HEK293 (cell line): ENCODE measurements at regions not wholly inside any gene's neighbourhood (a gene's known extent, or its start where the extent isn't known, plus 50 kb on each side); places are given as distances from the start of the nearest gene placed in this dataset.

Experiments
- CTCF ChIA-PET: fragments of 350-600 bp; formaldehyde crosslinking; extraction: SDS; loops from one replicate; lab custom pipeline; 2021; ENCODE audit warnings: antibody characterized with exemption; lab: Yijun Ruan, JAX
- POLR2A ChIA-PET: fragments of 300-600 bp; formaldehyde crosslinking; extraction: SDS; loops from one replicate; lab custom pipeline; 2020; ENCODE audit warnings: antibody characterized with exemption, inconsistent platforms; lab: Yijun Ruan, JAX
- H3K27ac ChIP-seq: fragments of 200-500 bp; sonication (Bioruptor generic); 2 replicates; pipeline ENCODE4 v1.5.1; 2014; ENCODE audit warnings: low read depth, low read length, control low read depth, inconsistent platforms; ENCODE audit errors: extremely low read depth
- H3K36me3 ChIP-seq, 2 experiments: fragments of 200-500 bp in 1 of 2; sonication (Bioruptor generic) in 1 of 2; 1 replicate in 1 of 2; 2 replicates in 1 of 2; pipeline ENCODE4 v1.5.1; 2014 to 2017; ENCODE audit warnings: inconsistent platforms in 2 of 2, low read length in 2 of 2; ENCODE audit not compliant: control insufficient read depth in 2 of 2, insufficient read depth in 1 of 2
- H3K4me1 ChIP-seq: fragments of 200-500 bp; sonication (Bioruptor generic); 2 replicates; pipeline ENCODE4 v1.5.1; 2014; ENCODE audit warnings: mild to moderate bottlenecking, low read length, inconsistent platforms; ENCODE audit not compliant: control insufficient read depth, insufficient read depth
- H3K4me3 ChIP-seq: 2 replicates; pipeline ENCODE4 v1.5.1; 2011; ENCODE audit warnings: low read depth, mild to moderate bottlenecking, control low read depth, low read length, moderate library complexity
- H3K9me3 ChIP-seq: fragments of 200-500 bp; sonication (Bioruptor generic); 2 replicates; pipeline ENCODE4 v1.5.1; 2014; ENCODE audit warnings: low read depth, low read length, inconsistent platforms; ENCODE audit not compliant: control insufficient read depth, insufficient read depth
- EGR2 ChIP-seq: fragments of 450-650 bp; formaldehyde crosslinking; IDR thresholded peaks from 2 replicates; pipeline ENCODE4 v1.5.1; 2016; ENCODE audit warnings: low read depth, missing biosample characterization, missing genetic modification characterization
- FEZF1 ChIP-seq: fragments of 450-650 bp; formaldehyde crosslinking; IDR thresholded peaks from 2 replicates; pipeline ENCODE4 v1.5.1; 2016; ENCODE audit warnings: missing biosample characterization, missing genetic modification characterization
- HOXD13 ChIP-seq: sonication (generic); formaldehyde crosslinking; IDR thresholded peaks from 2 replicates; pipeline ENCODE4 v1.8.0; 2022; ENCODE audit warnings: missing genetic modification reagents, borderline replicate concordance
- KLF1 ChIP-seq: fragments of 450-650 bp; formaldehyde crosslinking; IDR thresholded peaks from 2 replicates; pipeline ENCODE4 v1.5.1; 2016; ENCODE audit warnings: missing biosample characterization, missing genetic modification characterization
- OSR2 ChIP-seq: fragments of 450-650 bp; formaldehyde crosslinking; IDR thresholded peaks from 2 replicates; pipeline ENCODE4 v1.5.1; 2016; ENCODE audit warnings: missing biosample characterization, missing genetic modification characterization
- SCRT1 ChIP-seq: fragments of 450-650 bp; formaldehyde crosslinking; IDR thresholded peaks from 2 replicates; pipeline ENCODE4 v1.5.1; 2016; ENCODE audit warnings: missing biosample characterization, missing genetic modification characterization, borderline replicate concordance
- SP2 ChIP-seq: fragments of 450-650 bp; formaldehyde crosslinking; IDR thresholded peaks from 2 replicates; pipeline ENCODE4 v1.5.1; 2016; ENCODE audit warnings: missing biosample characterization, missing genetic modification characterization
- WT1 ChIP-seq: fragments of 450-650 bp; formaldehyde crosslinking; IDR thresholded peaks from 2 replicates; pipeline ENCODE4 v1.5.1; 2016; ENCODE audit warnings: missing biosample characterization, missing genetic modification characterization
- ZBTB20 ChIP-seq: fragments of 450-650 bp; formaldehyde crosslinking; IDR thresholded peaks from 2 replicates; pipeline ENCODE4 v1.5.1; 2016; ENCODE audit warnings: missing biosample characterization, missing genetic modification characterization
- ZBTB8A ChIP-seq: fragments of 450-650 bp; formaldehyde crosslinking; IDR thresholded peaks from 2 replicates; pipeline ENCODE4 v1.5.1; 2016; ENCODE audit warnings: missing biosample characterization, missing genetic modification characterization
- ZNF138 ChIP-seq: fragments of 450-650 bp; formaldehyde crosslinking; IDR thresholded peaks from 2 replicates; pipeline ENCODE4 v1.5.1; 2016; ENCODE audit warnings: missing biosample characterization, missing genetic modification characterization, borderline replicate concordance
- ZNF157 ChIP-seq: fragments of 450-650 bp; formaldehyde crosslinking; IDR thresholded peaks from 2 replicates; pipeline ENCODE4 v1.5.1; 2016; ENCODE audit warnings: missing biosample characterization, missing genetic modification characterization
- ZNF169 ChIP-seq: fragments of 450-650 bp; formaldehyde crosslinking; IDR thresholded peaks from 2 replicates; pipeline ENCODE4 v1.5.1; 2016; ENCODE audit warnings: missing biosample characterization, missing genetic modification characterization
- ZNF175 ChIP-seq: fragments of 450-650 bp; formaldehyde crosslinking; IDR thresholded peaks from 2 replicates; pipeline ENCODE4 v1.5.1; 2016; ENCODE audit warnings: missing biosample characterization, missing genetic modification characterization
- ZNF184 ChIP-seq: fragments of 450-650 bp; IDR thresholded peaks from 2 replicates; pipeline ENCODE4 v1.5.1; 2018; ENCODE audit warnings: missing biosample characterization, mild to moderate bottlenecking, missing genetic modification characterization
- ZNF23 ChIP-seq: fragments of 450-650 bp; formaldehyde crosslinking; IDR thresholded peaks from 2 replicates; pipeline ENCODE4 v1.5.1; 2016; ENCODE audit warnings: missing biosample characterization, missing genetic modification characterization, borderline replicate concordance
- ZNF248 ChIP-seq: fragments of 450-650 bp; formaldehyde crosslinking; IDR thresholded peaks from 2 replicates; pipeline ENCODE4 v1.5.1; 2017; ENCODE audit warnings: missing biosample characterization, missing genetic modification characterization
- ZNF26 ChIP-seq: fragments of 450-650 bp; formaldehyde crosslinking; IDR thresholded peaks from 2 replicates; pipeline ENCODE4 v1.5.1; 2016; ENCODE audit warnings: missing biosample characterization, missing genetic modification characterization
- ZNF335 ChIP-seq: fragments of 450-650 bp; formaldehyde crosslinking; conservative IDR thresholded peaks from 2 replicates; pipeline ENCODE4 v1.5.1; 2016; ENCODE audit warnings: missing biosample characterization, missing genetic modification characterization
- ZNF362 ChIP-seq: fragments of 450-650 bp; formaldehyde crosslinking; IDR thresholded peaks from 2 replicates; pipeline ENCODE4 v1.5.1; 2016; ENCODE audit warnings: missing biosample characterization, missing genetic modification characterization
- ZNF366 ChIP-seq: fragments of 450-650 bp; formaldehyde crosslinking; conservative IDR thresholded peaks from 2 replicates; pipeline ENCODE4 v1.5.1; 2016; ENCODE audit warnings: missing biosample characterization, missing genetic modification characterization
- ZNF488 ChIP-seq: fragments of 450-650 bp; formaldehyde crosslinking; IDR thresholded peaks from 2 replicates; pipeline ENCODE4 v1.5.1; 2016; ENCODE audit warnings: missing biosample characterization, missing genetic modification characterization
- ZNF555 ChIP-seq: fragments of 450-650 bp; formaldehyde crosslinking; conservative IDR thresholded peaks from 2 replicates; pipeline ENCODE4 v1.5.1; 2017; ENCODE audit warnings: missing biosample characterization, mild to moderate bottlenecking, missing genetic modification characterization, inconsistent platforms
- ZNF558 ChIP-seq: fragments of 450-650 bp; formaldehyde crosslinking; IDR thresholded peaks from 2 replicates; pipeline ENCODE4 v1.5.1; 2016; ENCODE audit warnings: missing biosample characterization, missing genetic modification characterization
- ZNF600 ChIP-seq: fragments of 450-650 bp; formaldehyde crosslinking; IDR thresholded peaks from 2 replicates; pipeline ENCODE4 v1.5.1; 2016; ENCODE audit warnings: missing biosample characterization, missing genetic modification characterization
- ZNF621 ChIP-seq: fragments of 450-650 bp; formaldehyde crosslinking; IDR thresholded peaks from 2 replicates; pipeline ENCODE4 v1.5.1; 2017; ENCODE audit warnings: missing biosample characterization, missing genetic modification characterization
- ZNF623 ChIP-seq: fragments of 450-650 bp; formaldehyde crosslinking; IDR thresholded peaks from 2 replicates; pipeline ENCODE4 v1.5.1; 2016; ENCODE audit warnings: missing biosample characterization, missing genetic modification characterization
- ZNF624 ChIP-seq: fragments of 450-650 bp; formaldehyde crosslinking; IDR thresholded peaks from 2 replicates; pipeline ENCODE4 v1.5.1; 2017; ENCODE audit warnings: missing biosample characterization, missing genetic modification characterization
- ZNF707 ChIP-seq: fragments of 450-650 bp; formaldehyde crosslinking; IDR thresholded peaks from 2 replicates; pipeline ENCODE4 v1.5.1; 2016; ENCODE audit warnings: missing biosample characterization, missing genetic modification characterization
- ZNF747 ChIP-seq: fragments of 450-650 bp; formaldehyde crosslinking; IDR thresholded peaks from 2 replicates; pipeline ENCODE4 v1.5.1; 2016; ENCODE audit warnings: missing biosample characterization, missing genetic modification characterization
- ZSCAN23 ChIP-seq: fragments of 450-650 bp; formaldehyde crosslinking; IDR thresholded peaks from 2 replicates; pipeline ENCODE4 v1.5.1; 2016; ENCODE audit warnings: missing biosample characterization, missing genetic modification characterization

GRCh38 chr4:63583561-63583960 lies 825.7 kb downstream of the TECRL start:
- Histone ChIP-seq H3K9me3 (no peaks in the 10 kb centered on the region), H3K36me3 (no peaks in the 10 kb centered on the region), H3K4me1 (no peaks in the 10 kb centered on the region), H3K4me3 (no peak overlapping the region), H3K27ac (no peak overlapping the region)
- TF ChIP-seq ZNF175 (tag by site-specific recombination), result no peak
- TF ChIP-seq ZNF169, result no peak
- TF ChIP-seq ZNF157 (tag by site-specific recombination), result no peak
- no peak for TF ChIP-seq HOXD13
- TF ChIP-seq ZNF184 (tag by site-specific recombination), result no peak
- TF ChIP-seq KLF1 (tag by site-specific recombination), result no peak
- no peak for TF ChIP-seq ZNF248 (tag by site-specific recombination)
- TF ChIP-seq EGR2 (tag by site-specific recombination), result no peak
- TF ChIP-seq ZNF747 (tag by site-specific recombination), result no peak
- no peak for TF ChIP-seq SCRT1
- CTCF ChIA-PET, result no interaction called here
- POLR2A ChIA-PET, result no interaction called here

- Histone ChIP-seq H3K4me1 (no peaks in the 10 kb centered on the region), H3K36me3 (no peaks in the 10 kb centered on the region)
- TF ChIP-seq ZSCAN23 (no peak), ZNF26 (tag by site-specific recombination) (no peak), ZNF138 (tag by site-specific recombination) (no peak), ZNF623 (no peak), ZBTB8A (tag by site-specific recombination) (no peak), ZNF707 (tag by site-specific recombination) (no peak), FEZF1 (no peak), ZNF621 (tag by site-specific recombination) (no peak), ZNF488 (tag by site-specific recombination) (no peak), WT1 (tag by site-specific recombination) (no peak)
Measured at GRCh38 chr4:63583007-63583406, 826.2 kb downstream of the TECRL start.

GRCh38 chr4:63580796-63581475 lies 828.3 kb downstream of the TECRL start:
- Histone ChIP-seq H3K36me3 (no peaks in the 10 kb centered on the region), H3K4me3 (no peak overlapping the region), H3K4me1 (no peaks in the 10 kb centered on the region), H3K27ac (no peak overlapping the region), H3K9me3 (no peaks in the 10 kb centered on the region)
- ChIA-PET CTCF (no interaction called here), POLR2A (no interaction called here)
- TF ChIP-seq ZBTB20 (tag by site-specific recombination) (no peak), OSR2 (tag by site-specific recombination) (no peak), ZNF23 (tag by site-specific recombination) (no peak), SP2 (no peak), ZNF362 (tag by site-specific recombination) (no peak), ZNF366 (no peak), ZNF335 (no peak), ZNF558 (tag by site-specific recombination) (no peak), ZNF600 (no peak), ZNF555 (tag by site-specific recombination) (no peak), ZNF624 (tag by site-specific recombination) (no peak), ZNF26 (tag by site-specific recombination) (no peak)

More at GRCh38 chr4:63583007-63583406, 826.2 kb downstream of the TECRL start:
- no peak overlapping the region for H3K4me3 ChIP-seq
- H3K9me3 ChIP-seq, result no peaks in the 10 kb centered on the region
- ChIA-PET CTCF (no interaction called here), POLR2A (no interaction called here)
- H3K27ac ChIP-seq, result no peak overlapping the region
